ENCODE measurements at regions not wholly inside any gene's neighbourhood (a gene's known extent, or its start where the extent isn't known, plus 50 kb on each side); places are given as distances from the start of the nearest gene placed in this dataset.

DNA sequence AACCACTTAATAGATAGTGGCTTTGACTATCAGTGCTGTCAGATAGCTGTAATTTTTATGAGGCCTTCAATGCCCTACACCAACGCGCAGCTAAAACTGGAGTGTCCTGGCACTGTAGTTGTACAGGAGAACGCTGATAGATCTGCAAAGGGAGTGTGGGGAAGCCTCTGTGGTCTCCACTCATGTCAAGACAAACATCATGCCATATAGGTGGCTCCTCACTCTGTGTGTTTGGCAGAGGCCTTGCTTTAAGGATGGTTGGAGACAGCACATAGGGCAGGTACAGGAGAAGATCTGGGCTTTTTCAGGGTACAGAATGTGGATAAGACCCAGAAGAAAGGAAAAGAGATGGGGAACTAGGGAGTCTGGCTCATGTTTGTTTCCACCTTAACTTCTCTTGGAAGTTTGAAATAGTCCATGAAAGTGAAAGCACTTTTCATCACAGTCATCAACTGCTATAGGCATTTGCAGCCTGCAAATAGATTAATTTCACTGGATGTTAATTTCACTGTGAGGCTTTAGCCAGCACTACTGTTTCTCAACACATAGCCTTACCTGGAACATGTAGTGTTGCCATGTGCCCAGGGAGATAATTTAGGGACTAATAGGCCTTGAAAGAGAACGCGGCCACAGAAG, 425.8 kb upstream of the TBL1XR1 start:
- intact Hi-C loops (cut with micrococcal nuclease) = no loop called here
- WGBS (ENCODE audit: insufficient coverage) = no CpG with 5 or more reads among the region's 5 CpGs
- DNase-seq = no peak
- TF ChIP-seq EZH2 (IDR thresholded peaks at IDR 0.05; ENCODE audit: borderline replicate concordance, insufficient read depth, low read depth, low read length, poor library complexity, severe bottlenecking) = no peak
- no peak for ATAC-seq (ENCODE audit: low read depth)
- Mint-ChIP-seq H3K4me1 (no peaks in the 10 kb centered on the region), H3K4me3 (no peak overlapping the region), H3K9me3 (ENCODE audit: insufficient read depth) (peaks cover 2% of the 10 kb centered on the region), H3K27ac (no peak overlapping the region), H3K27me3 (peaks cover 3% of the 10 kb centered on the region)
- H3K4me3 ChIP-seq (ENCODE audit: control extremely low read depth in 1 of 5, extremely low read depth in 1 of 5, insufficient read depth in 1 of 5, low read depth in 2 of 5, low read length in 4 of 5) = no peak overlapping the region
- H3K4me1 ChIP-seq (ENCODE audit: control insufficient read depth in 2 of 2, insufficient read depth in 2 of 2, low read length in 2 of 2) = no peaks in the 10 kb centered on the region
- no peak overlapping the region for H3K4me2 ChIP-seq (replicated peaks; ENCODE audit: low read depth, low read length, poor library complexity, severe bottlenecking)
- POLR2A ChIA-PET = no interaction called here
- H3K27ac ChIP-seq (ENCODE audit: low read length in 2 of 2) = no peak overlapping the region
- CTCF ChIA-PET = interaction anchor here (0.6 kb wide), 1 partner anchor 15 kb away, joined by 4 read pairs; no protein-coding TSS in a partner anchor
- no peak overlapping the region for H3K9ac ChIP-seq (ENCODE audit: low read length)
- no peaks in the 10 kb centered on the region for H3K79me2 ChIP-seq (ENCODE audit: control insufficient read depth, insufficient read depth, low read length)
- H3K9me3 ChIP-seq (ENCODE audit: control extremely low read depth in 1 of 3, control insufficient read depth in 2 of 3, insufficient read depth in 1 of 3, low read length in 2 of 3) = peaks cover 0 to 4% (median 0%) of the 10 kb centered on the region in 3 donors
- no peak overlapping the region for H2AFZ ChIP-seq (ENCODE audit: insufficient read depth, low read depth, low read length, poor library complexity, severe bottlenecking)
- H3K36me3 ChIP-seq (replicated peaks in 1 of 2; ENCODE audit: control extremely low read depth in 1 of 2, control insufficient read depth in 1 of 2, extremely low read depth in 1 of 2, insufficient read depth in 2 of 2, low read length in 1 of 2) = no peaks in the 10 kb centered on the region
- no peaks in the 10 kb centered on the region for H3K27me3 ChIP-seq (replicated peaks in 1 of 4; ENCODE audit: control extremely low read depth in 1 of 4, control insufficient read depth in 3 of 4, insufficient read depth in 4 of 4, low read length in 3 of 4)
- H4K20me1 ChIP-seq (ENCODE audit: control insufficient read depth, insufficient read depth, low read length, poor library complexity, severe bottlenecking) = no peaks in the 10 kb centered on the region

- no peaks in the 10 kb centered on the region for H3K36me3 ChIP-seq (replicated peaks in 1 of 2; ENCODE audit: control extremely low read depth in 1 of 2, control insufficient read depth in 1 of 2, extremely low read depth in 1 of 2, insufficient read depth in 2 of 2, low read length in 1 of 2)
- no peaks in the 10 kb centered on the region for H3K27me3 Mint-ChIP-seq
- DNase-seq (no peak), ATAC-seq (ENCODE audit: low read depth) (no peak)
- H3K27ac Mint-ChIP-seq = no peak overlapping the region
- 97% methylated on average over 6 of the region's 13 CpGs for WGBS (ENCODE audit: insufficient coverage)
- no peak overlapping the region for H3K9ac ChIP-seq (ENCODE audit: low read length)
- ChIA-PET CTCF (no interaction called here), POLR2A (no interaction called here)
- no peaks in the 10 kb centered on the region for H3K79me2 ChIP-seq (ENCODE audit: control insufficient read depth, insufficient read depth, low read length)
- peaks cover 0 to 4% (median 0%) of the 10 kb centered on the region in 3 donors for H3K9me3 ChIP-seq (ENCODE audit: control extremely low read depth in 1 of 3, control insufficient read depth in 2 of 3, insufficient read depth in 1 of 3, low read length in 2 of 3)
- H3K4me1 ChIP-seq (ENCODE audit: control insufficient read depth in 2 of 2, insufficient read depth in 2 of 2, low read length in 2 of 2) = no peaks in the 10 kb centered on the region
- H3K4me1 Mint-ChIP-seq = no peaks in the 10 kb centered on the region
- peaks cover 2% of the 10 kb centered on the region for H3K9me3 Mint-ChIP-seq (ENCODE audit: insufficient read depth)
- H3K4me3 Mint-ChIP-seq = no peak overlapping the region
- H3K27me3 ChIP-seq (replicated peaks in 1 of 4; ENCODE audit: control extremely low read depth in 1 of 4, control insufficient read depth in 3 of 4, insufficient read depth in 4 of 4, low read length in 3 of 4) = no peaks in the 10 kb centered on the region
- H3K27ac ChIP-seq (ENCODE audit: low read length in 2 of 2) = no peak overlapping the region
- no peak overlapping the region for H3K4me3 ChIP-seq (ENCODE audit: control extremely low read depth in 1 of 5, extremely low read depth in 1 of 5, insufficient read depth in 1 of 5, low read depth in 2 of 5, low read length in 4 of 5)
- intact Hi-C loops (cut with micrococcal nuclease) = no loop called here
- no peak overlapping the region for H2AFZ ChIP-seq (ENCODE audit: insufficient read depth, low read depth, low read length, poor library complexity, severe bottlenecking)
- no peak for TF ChIP-seq EZH2 (IDR thresholded peaks at IDR 0.05; ENCODE audit: borderline replicate concordance, insufficient read depth, low read depth, low read length, poor library complexity, severe bottlenecking)
- TF ChIP-seq, protein P1, sequence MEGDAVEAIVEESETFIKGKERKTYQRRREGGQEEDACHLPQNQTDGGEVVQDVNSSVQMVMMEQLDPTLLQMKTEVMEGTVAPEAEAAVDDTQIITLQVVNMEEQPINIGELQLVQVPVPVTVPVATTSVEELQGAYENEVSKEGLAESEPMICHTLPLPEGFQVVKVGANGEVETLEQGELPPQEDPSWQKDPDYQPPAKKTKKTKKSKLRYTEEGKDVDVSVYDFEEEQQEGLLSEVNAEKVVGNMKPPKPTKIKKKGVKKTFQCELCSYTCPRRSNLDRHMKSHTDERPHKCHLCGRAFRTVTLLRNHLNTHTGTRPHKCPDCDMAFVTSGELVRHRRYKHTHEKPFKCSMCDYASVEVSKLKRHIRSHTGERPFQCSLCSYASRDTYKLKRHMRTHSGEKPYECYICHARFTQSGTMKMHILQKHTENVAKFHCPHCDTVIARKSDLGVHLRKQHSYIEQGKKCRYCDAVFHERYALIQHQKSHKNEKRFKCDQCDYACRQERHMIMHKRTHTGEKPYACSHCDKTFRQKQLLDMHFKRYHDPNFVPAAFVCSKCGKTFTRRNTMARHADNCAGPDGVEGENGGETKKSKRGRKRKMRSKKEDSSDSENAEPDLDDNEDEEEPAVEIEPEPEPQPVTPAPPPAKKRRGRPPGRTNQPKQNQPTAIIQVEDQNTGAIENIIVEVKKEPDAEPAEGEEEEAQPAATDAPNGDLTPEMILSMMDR (IDR thresholded peaks at IDR 0.05) = no peak
- H4K20me1 ChIP-seq (ENCODE audit: control insufficient read depth, insufficient read depth, low read length, poor library complexity, severe bottlenecking) = no peaks in the 10 kb centered on the region
- H3K4me2 ChIP-seq (replicated peaks; ENCODE audit: low read depth, low read length, poor library complexity, severe bottlenecking) = no peak overlapping the region
Measured at GRCh38 chr3:177624528-177625495, 427.5 kb upstream of the TBL1XR1 start.
